NCI-H1105 treated with DMSO at 0.1 percent for 48 hours (cell line): ENCODE measurements at regions not wholly inside any gene's neighbourhood (a gene's known extent, or its start where the extent isn't known, plus 50 kb on each side); places are given as distances from the start of the nearest gene placed in this dataset.
"Not testable (repeated sequence)": the region's sequence is repeated elsewhere in the genome, so short reads cannot be mapped to it uniquely, and the experiment has no call there.

Experiments
- DNase-seq: peaks from one replicate; lab custom pipeline; 2025; lab: John Stamatoyannopoulos, UW

GRCh38 chr4:92012899-92013867 is 290.6 kb upstream of the GRID2 start:
- DNase-seq = no peak

DNA sequence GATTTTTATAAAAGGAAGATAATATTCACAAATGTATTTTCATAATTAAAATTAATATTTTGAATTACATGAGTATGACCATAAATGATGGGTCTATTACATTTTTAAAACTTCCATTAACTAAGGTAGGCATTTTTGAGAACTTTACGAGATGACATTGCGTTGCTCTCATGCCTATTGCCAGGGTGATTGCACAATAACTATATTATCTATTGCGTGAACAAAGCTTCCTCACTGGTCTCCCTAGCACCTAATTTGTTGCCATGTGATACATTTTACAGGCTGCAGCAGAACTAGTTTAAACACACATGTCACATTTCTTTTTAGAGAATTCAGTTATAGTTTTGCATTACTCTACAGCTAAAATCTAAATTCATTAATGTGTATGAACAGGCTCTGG is 289.7 kb upstream of the GRID2 start:
- DNase-seq = no peak

GRCh38 chr4:92021203-92021602 is 282.6 kb upstream of the GRID2 start:
- DNase-seq = no peak

DNA sequence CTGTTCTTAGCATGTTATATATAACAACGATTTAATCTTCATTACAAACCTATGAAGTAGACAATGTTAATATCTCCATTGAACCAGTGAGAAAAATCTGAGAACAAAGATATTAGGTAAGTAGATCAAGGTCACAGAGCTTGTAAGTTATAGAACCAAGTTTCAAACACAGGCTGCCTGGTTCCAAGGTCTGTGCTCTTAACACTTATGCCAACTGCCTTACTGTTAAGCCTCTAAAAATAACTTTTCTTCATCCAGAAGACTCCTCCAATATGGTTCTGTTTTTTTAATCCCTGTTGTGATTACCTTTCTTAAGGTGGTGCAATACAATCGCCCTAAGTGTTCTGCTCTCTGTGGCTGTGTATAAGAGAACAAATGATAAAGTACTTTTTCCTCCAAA is 282.0 kb upstream of the GRID2 start:
- DNase-seq = no peak

GRCh38 chr4:92028830-92029229 is 274.9 kb upstream of the GRID2 start:
- DNase-seq = not testable (repeated sequence)

DNA sequence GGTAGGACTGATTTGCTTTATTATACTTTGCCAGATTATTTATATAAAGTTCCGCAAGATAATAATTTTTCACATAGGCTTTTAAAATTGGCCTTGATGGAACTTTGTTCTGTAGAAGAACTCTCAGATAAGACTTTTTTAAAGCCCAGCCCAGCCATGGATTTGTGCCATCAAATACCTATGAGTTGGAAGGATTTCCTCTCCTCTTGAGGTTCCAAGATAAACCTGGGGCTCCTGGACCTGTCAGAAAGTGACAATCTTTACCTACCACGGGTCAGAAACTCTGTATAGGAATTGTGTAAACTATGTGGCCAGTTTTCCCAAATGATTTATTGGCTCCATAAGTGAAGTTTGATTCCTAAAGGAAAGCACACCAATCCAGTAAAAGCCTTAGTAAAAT is 271.9 kb upstream of the GRID2 start:
- no peak for DNase-seq

DNA sequence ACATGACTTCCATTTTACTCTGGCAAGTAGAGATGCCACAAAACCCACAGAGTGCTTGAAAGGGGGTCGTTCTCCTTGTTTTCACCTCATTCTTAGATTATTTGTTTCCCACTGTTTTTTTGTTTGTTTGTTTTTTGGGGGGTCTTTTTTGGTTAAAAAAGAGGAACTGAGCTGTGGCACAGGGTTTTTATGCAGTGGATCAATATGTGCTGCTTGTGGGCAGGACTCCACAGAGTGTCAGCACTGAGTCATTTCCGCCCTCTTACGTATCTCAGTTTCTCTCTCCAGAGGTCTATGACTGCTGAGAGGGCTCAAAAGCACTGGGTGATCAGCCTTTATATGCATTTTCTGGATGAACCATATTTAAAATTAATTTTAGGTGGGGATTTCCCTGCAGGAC is 268.1 kb upstream of the GRID2 start:
- DNase-seq = no peak

- no peak for DNase-seq
Observed at GRCh38 chr4:92045718-92046117, 258.0 kb upstream of the GRID2 start.

DNA sequence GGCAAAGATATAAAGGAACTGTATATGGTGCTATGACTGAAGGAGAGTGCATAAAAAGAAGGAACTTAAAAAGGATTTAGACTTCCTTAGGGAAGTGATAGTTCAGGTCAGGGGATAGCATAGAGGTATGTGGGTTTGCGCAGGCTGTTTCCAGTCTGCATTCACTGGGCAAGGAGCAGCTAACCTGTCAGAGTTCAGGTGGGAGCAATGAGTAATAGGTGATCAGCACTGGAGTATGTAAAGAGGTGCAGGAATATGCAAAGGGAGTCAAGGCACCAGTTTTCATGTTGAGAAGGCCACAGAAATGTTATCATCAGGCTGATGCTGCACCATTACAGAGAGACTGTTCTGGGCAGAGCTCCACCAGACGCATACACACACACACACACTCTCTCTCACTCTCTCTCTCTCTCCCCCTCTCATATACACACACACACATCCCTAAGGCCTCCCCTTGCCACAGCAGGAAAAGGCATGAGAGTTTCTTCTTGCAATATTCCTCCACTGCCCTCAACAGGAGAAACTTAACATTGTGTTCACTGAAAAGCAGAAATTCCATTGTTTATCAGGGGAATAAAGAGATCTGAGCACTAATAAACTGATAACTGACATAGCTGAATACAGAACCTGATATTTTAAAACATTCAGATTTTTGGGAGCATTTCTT is 256.4 kb upstream of the GRID2 start:
- DNase-seq = no peak

DNA sequence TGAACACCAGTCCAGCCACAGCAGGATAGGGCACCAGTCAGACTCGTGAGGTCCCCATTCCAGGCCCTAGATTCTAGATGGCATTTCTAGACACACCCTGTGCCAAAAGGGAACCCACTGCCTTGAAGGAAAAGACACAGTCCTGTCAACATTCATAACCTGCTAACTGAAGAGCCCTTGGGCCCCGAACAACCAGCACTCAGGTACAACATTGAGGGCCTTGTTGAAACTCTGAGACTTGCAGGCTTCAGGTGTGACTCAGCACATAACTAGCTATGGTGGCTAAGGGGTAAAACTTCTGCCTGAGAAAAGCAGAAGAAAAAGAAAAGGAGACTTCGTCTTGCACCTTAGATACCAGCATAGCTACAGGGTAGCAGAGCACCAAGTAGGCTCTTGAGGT is 252.9 kb upstream of the GRID2 start:
- DNase-seq = no peak

- DNase-seq = no peak
Observed at GRCh38 chr4:92059615-92060014, 244.2 kb upstream of the GRID2 start.

DNA sequence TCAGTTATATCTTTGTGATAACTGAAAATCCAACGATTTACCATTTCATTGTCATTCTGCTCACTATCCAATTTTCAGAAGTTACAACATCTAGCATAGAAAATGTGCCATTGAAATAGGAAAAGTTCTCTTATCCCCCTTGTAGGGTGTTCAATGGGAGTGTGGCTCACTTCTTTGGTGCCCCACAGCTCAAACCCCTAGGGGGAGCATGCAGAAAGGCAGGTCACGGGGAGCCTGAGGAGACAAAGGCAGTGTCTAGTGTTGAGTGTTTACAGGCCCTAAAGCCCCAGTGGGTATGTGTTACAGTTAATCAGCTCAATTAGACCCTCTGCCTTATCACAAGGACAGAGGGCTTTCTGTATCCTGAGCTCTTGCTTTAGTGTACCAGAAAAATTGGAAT is 243.4 kb upstream of the GRID2 start:
- DNase-seq = no peak

GRCh38 chr4:92064574-92064973 is 239.2 kb upstream of the GRID2 start:
- no peak for DNase-seq

GRCh38 chr4:92066485-92066884 is 237.3 kb upstream of the GRID2 start:
- DNase-seq = no peak

GRCh38 chr4:92071587-92071986 is 232.2 kb upstream of the GRID2 start:
- no peak for DNase-seq

DNA sequence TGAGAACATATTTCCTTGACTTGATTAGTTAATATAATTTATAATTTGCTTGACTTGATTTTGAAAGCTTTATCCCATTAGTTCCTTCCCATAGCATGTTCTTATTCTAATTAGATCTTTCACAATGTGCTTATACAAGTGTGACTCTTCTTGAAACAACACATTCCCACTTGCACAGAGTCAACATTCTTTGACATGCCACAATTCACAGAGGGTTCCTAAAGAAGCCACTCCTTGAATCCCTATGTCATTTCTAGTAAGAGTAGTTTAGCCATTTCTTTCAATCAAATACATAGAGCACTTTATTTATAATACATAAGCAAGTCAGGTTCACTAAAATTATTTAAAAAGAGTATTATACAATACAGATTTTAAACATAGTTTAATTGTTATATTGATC is 228.9 kb upstream of the GRID2 start:
- no peak for DNase-seq

GRCh38 chr4:92090887-92091286 is 212.9 kb upstream of the GRID2 start:
- no peak for DNase-seq

GRCh38 chr4:92091335-92091734 is 212.4 kb upstream of the GRID2 start:
- DNase-seq = peak; percentile 44

DNA sequence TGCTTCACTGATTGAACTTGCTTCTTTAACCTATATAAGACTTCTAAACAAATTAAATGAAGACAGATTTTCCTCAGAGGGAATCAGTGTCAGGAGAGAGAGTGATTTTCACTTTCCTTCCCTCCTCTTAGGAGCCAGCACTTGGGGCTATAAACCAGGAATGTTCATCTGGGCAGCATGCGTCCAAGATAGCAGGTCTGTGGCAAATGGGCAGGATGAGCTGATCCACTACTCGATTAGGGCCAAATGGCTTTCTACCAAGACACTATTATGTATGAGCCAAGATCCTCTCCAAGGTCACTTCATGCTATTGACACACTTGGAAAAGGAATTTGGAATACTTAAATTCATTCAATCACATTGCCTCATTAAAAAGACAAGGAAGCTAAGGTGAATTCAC is 203.9 kb upstream of the GRID2 start:
- no peak for DNase-seq

DNA sequence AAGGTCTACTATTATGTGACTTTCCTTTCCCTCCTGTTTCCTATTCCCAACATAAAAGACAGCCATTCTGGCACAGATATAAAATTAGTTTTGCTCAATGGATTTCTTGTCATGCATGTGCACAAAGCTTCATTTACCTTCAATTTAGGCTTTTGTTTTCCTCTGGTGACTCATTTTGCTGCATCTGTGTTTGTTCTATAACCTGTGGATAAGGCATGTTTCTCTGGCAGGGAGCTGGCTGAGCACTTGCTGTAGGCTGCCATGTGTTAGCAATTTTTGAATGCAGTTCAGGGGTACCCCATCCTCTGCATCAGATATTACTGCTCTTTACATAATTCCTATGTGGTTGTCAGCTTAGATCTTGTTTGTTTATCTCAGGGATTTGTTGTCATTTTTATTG is 202.8 kb upstream of the GRID2 start:
- no peak for DNase-seq

GRCh38 chr4:92101737-92102172 is 202.0 kb upstream of the GRID2 start:
- no peak for DNase-seq

DNA sequence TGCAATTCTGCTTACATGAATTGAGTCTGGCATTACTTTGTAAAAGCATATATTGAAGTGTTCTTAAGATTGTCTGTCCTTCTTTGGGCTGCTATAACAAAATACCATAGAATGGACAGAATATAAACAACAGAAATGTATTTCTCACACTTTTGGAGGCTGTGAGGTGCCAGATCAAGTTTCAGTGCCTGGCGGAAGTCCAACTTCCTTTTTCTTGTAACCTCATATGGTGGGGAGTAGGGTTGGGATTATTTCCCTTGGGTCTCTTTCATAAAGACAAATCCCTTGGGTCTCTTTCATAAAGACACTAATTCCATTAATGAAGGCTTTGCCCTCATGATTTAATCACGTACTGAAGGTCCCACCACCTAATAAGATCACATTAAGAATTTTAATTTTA is 199.3 kb upstream of the GRID2 start:
- no peak for DNase-seq

- DNase-seq = no peak
Observed at GRCh38 chr4:92106816-92107215, 196.9 kb upstream of the GRID2 start.
